CD4-positive, alpha-beta T cell (primary cell): ENCODE measurements at regions not wholly inside any gene's neighbourhood (a gene's known extent, or its start where the extent isn't known, plus 50 kb on each side); places are given as distances from the start of the nearest gene placed in this dataset.

Experiments used
- ATAC-seq: fragments of 200-7000 bp; cut with Tn5 transposase; one replicate; pipeline ENCODE4 v1.10.0; 2022; ENCODE audit warnings: mild to moderate bottlenecking; ENCODE audit not compliant: poor library complexity
- CTCF ChIA-PET: fragments of 350-600 bp; sonication (Branson Sonifier 250); formaldehyde crosslinking; loops from one replicate; lab custom pipeline; 2021; ENCODE audit warnings: antibody characterized with exemption, inconsistent platforms; lab: Charles Lee
- POLR2A ChIA-PET: fragments of 350-600 bp; sonication (Branson Sonifier 250); formaldehyde crosslinking; loops from one replicate; lab custom pipeline; 2021; ENCODE audit warnings: antibody characterized with exemption, inconsistent platforms; lab: Charles Lee
- DNase-seq, 14 experiments: peaks; one replicate each; pipeline ENCODE4 v3.0.0-alpha.2; 2013 to 2020; ENCODE audit warnings: mixed read lengths in 2 of 14
- H3K27ac ChIP-seq, 2 donors: one replicate each; pipeline versions ENCODE4 v1.5.1 to v1.7.0; 2013; ENCODE audit warnings: low read length in 2 of 2, low read depth in 1 of 2, mild to moderate bottlenecking in 1 of 2
- H3K27me3 ChIP-seq, 2 experiments: 1 replicate in 1 of 2; 2 replicates in 1 of 2; pipeline versions ENCODE4 v1.6.1 to v1.7.0; 2013; ENCODE audit warnings: low read length in 2 of 2, control low read depth in 1 of 2, mild to moderate bottlenecking in 1 of 2, moderate library complexity in 1 of 2; ENCODE audit not compliant: insufficient read depth in 2 of 2, control insufficient read depth in 1 of 2
- H3K36me3 ChIP-seq: one replicate; pipeline ENCODE4 v1.6.1; 2013; ENCODE audit warnings: low read length, control low read depth; ENCODE audit not compliant: insufficient read depth
- H3K4me1 ChIP-seq: one replicate; pipeline ENCODE4 v1.6.1; 2013; ENCODE audit warnings: low read length, control low read depth; ENCODE audit not compliant: insufficient read depth
- H3K4me3 ChIP-seq: one replicate; pipeline ENCODE4 v1.5.1; 2013; ENCODE audit warnings: mild to moderate bottlenecking, low read length, moderate library complexity
- H3K9me3 ChIP-seq, 2 experiments: 1 replicate in 1 of 2; 2 replicates in 1 of 2; pipeline versions ENCODE4 v1.6.1 to v1.7.0; 2013; ENCODE audit warnings: low read length in 2 of 2, mild to moderate bottlenecking in 2 of 2, control low read depth in 1 of 2, moderate library complexity in 1 of 2; ENCODE audit not compliant: control insufficient read depth in 1 of 2, insufficient read depth in 1 of 2
- H3K27ac Mint-ChIP-seq: one replicate; pipeline ENCODE4 v1.8.0; 2020; ENCODE audit warnings: mixed read lengths
- H3K27me3 Mint-ChIP-seq: one replicate; pipeline ENCODE4 v1.8.0; 2021; ENCODE audit warnings: mixed read lengths
- H3K36me3 Mint-ChIP-seq: one replicate; pipeline ENCODE4 v1.8.0; 2021; ENCODE audit warnings: low read depth, mixed read lengths
- H3K4me1 Mint-ChIP-seq: one replicate; pipeline ENCODE4 v1.8.0; 2021; ENCODE audit warnings: low read depth, mixed read lengths
- H3K4me3 Mint-ChIP-seq: one replicate; pipeline ENCODE4 v1.8.0; 2020; ENCODE audit warnings: mild to moderate bottlenecking, mixed read lengths
- H3K9me3 Mint-ChIP-seq: one replicate; pipeline ENCODE4 v1.8.0; 2020; ENCODE audit warnings: mixed read lengths
- intact Hi-C, 2 experiments: fragments of 100-400 bp; cut with DNase I in 1 of 2; cut with micrococcal nuclease in 1 of 2; formaldehyde crosslinking; loops; one replicate each; pipeline versions ENCODE4 v1.15.1 to v1.9.0; 2023 to 2025; cut with DNase I, micrococcal nuclease
- TF ChIP-seq, protein P1 (sequence below): fragments of 200-600 bp; IDR thresholded peaks from one replicate; pipeline ENCODE4 v1.8.0; 2022; ENCODE audit warnings: antibody characterized with exemption, mild to moderate bottlenecking

DNA sequence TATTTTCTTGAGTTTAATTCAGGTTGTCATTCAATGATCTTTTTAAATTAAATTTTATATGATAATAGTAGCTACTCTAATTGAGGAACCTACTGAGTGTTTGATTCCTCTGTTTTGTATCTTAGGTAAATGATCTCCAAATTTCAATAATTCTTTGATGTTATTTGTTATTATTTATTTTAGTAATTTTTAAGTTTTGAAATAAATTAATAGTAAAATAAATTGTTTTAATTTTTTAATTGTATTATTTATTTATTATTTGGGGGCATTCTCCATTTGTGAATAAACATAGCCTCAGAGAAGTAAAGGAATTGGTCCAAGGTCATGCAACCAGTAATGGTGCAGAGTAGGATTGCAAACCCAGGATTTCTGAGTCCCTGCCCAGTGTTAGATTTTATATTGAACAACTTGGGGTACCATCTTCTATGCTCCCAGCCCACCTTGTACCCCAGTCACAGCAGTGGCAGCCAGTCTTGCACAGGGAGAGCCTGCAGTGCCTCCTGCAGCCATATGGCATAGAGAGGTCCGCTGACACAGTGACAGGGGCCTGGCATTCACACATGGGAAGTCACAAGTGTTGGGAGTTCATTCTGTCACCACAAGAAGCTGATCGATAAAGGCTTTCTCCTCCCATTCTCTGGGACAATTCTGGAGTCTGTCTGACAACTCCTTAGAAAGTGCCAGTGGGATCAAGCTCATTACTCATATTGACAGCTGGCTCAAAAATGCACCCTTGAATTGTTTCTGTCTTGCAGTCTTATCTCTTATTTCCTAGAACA lies 110.0 kb upstream of the ETAA1 start:
- Mint-ChIP-seq H3K4me1 (no peaks in the 10 kb centered on the region), H3K27ac (no peak overlapping the region)
- CTCF ChIA-PET: no interaction called here

DNA sequence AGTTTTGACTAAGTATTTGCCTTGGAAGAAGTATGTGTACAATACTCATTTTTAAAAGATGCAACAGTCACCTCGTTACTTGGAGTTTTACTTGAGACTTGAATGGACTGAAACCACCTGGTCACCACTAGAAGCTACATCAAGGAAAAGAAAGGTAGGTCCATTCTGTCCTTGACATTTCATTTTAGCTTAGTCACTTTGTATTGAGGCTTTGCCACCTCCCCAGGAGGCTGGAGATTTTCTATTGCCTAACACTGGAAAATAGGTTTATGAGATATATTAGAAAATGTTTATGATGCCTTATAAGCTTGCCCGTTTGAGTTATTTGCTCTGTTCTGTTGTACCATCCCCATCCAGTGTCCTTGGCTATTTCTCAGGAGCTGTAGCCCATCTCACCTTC lies 107.9 kb upstream of the ETAA1 start:
- Mint-ChIP-seq H3K4me3 (no peak overlapping the region), H3K36me3 (no peaks in the 10 kb centered on the region), H3K9me3 (no peaks in the 10 kb centered on the region), H3K4me1 (no peaks in the 10 kb centered on the region), H3K27me3 (peaks cover 14% of the 10 kb centered on the region), H3K27ac (no peak overlapping the region)
- DNase-seq: no peak
- no peak overlapping the region for H3K27ac ChIP-seq
- H3K9me3 ChIP-seq: no peaks in the 10 kb centered on the region
- POLR2A ChIA-PET: no interaction called here
- no peaks in the 10 kb centered on the region for H3K36me3 ChIP-seq
- no peak overlapping the region for H3K4me3 ChIP-seq
- CTCF ChIA-PET: no interaction called here
- intact Hi-C loops: no loop called here
- no peaks in the 10 kb centered on the region for H3K4me1 ChIP-seq
- TF ChIP-seq, protein P1, sequence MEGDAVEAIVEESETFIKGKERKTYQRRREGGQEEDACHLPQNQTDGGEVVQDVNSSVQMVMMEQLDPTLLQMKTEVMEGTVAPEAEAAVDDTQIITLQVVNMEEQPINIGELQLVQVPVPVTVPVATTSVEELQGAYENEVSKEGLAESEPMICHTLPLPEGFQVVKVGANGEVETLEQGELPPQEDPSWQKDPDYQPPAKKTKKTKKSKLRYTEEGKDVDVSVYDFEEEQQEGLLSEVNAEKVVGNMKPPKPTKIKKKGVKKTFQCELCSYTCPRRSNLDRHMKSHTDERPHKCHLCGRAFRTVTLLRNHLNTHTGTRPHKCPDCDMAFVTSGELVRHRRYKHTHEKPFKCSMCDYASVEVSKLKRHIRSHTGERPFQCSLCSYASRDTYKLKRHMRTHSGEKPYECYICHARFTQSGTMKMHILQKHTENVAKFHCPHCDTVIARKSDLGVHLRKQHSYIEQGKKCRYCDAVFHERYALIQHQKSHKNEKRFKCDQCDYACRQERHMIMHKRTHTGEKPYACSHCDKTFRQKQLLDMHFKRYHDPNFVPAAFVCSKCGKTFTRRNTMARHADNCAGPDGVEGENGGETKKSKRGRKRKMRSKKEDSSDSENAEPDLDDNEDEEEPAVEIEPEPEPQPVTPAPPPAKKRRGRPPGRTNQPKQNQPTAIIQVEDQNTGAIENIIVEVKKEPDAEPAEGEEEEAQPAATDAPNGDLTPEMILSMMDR: no peak
- H3K27me3 ChIP-seq: no peaks in the 10 kb centered on the region
- ATAC-seq: no peak

More for the DNA sequence above, 110.0 kb upstream of the ETAA1 start:
- Histone ChIP-seq H3K4me1 (no peaks in the 10 kb centered on the region), H3K36me3 (no peaks in the 10 kb centered on the region), H3K4me3 (no peak overlapping the region), H3K9me3 (no peaks in the 10 kb centered on the region), H3K27me3 (no peaks in the 10 kb centered on the region), H3K27ac (no peak overlapping the region)
- intact Hi-C loops: no loop called here
- POLR2A ChIA-PET: no interaction called here
- Mint-ChIP-seq H3K27me3 (peaks cover 14% of the 10 kb centered on the region), H3K36me3 (no peaks in the 10 kb centered on the region), H3K9me3 (no peaks in the 10 kb centered on the region), H3K4me3 (no peak overlapping the region)
- ATAC-seq (no peak), DNase-seq (no peak)
- TF ChIP-seq, protein P1: no peak

- Histone ChIP-seq H3K9me3 (no peaks in the 10 kb centered on the region), H3K27me3 (no peaks in the 10 kb centered on the region), H3K4me1 (no peaks in the 10 kb centered on the region), H3K4me3 (no peak overlapping the region), H3K36me3 (no peaks in the 10 kb centered on the region), H3K27ac (no peak overlapping the region)
- ChIA-PET CTCF (no interaction called here), POLR2A (no interaction called here)
- Mint-ChIP-seq H3K9me3 (no peaks in the 10 kb centered on the region), H3K4me3 (no peak overlapping the region), H3K27me3 (peaks cover 11% of the 10 kb centered on the region), H3K4me1 (no peaks in the 10 kb centered on the region), H3K27ac (no peak overlapping the region), H3K36me3 (no peaks in the 10 kb centered on the region)
- ATAC-seq (no peak), DNase-seq (no peak)
- TF ChIP-seq, protein P1: no peak
- intact Hi-C loops: no loop called here
These were observed 107.2 kb upstream of the ETAA1 start for GRCh38 chr2:67289921-67290371.
